SJCRH30 (cell line): ENCODE measurements at regions not wholly inside any gene's neighbourhood (a gene's known extent, or its start where the extent isn't known, plus 50 kb on each side); places are given as distances from the start of the nearest gene placed in this dataset.
A peak's percentile ranks its signal among the peaks of the same experiment; 100 is the strongest.

Experiments used
- DNase-seq, 2 experiments: peaks; one replicate each; pipeline ENCODE4 v3.0.0-alpha.2; 2015 to 2020
- H3K27ac ChIP-seq: fragments of 250-450 bp; sonication (Bioruptor Pico); 2 replicates; pipeline ENCODE4 v1.5.1; 2020; ENCODE audit warnings: mild to moderate bottlenecking, moderate library complexity
- H3K27me3 ChIP-seq: fragments of 250-450 bp; sonication (Bioruptor Pico); 2 replicates; pipeline ENCODE4 v1.5.1; 2020; ENCODE audit warnings: mild to moderate bottlenecking, moderate library complexity
- H3K36me3 ChIP-seq: fragments of 250-450 bp; sonication (Bioruptor Pico); 2 replicates; pipeline ENCODE4 v1.5.1; 2020; ENCODE audit warnings: mild to moderate bottlenecking, moderate library complexity
- H3K4me1 ChIP-seq: fragments of 250-450 bp; sonication (Bioruptor Pico); 2 replicates; pipeline ENCODE4 v1.5.1; 2020; ENCODE audit warnings: mild to moderate bottlenecking, moderate library complexity
- H3K4me3 ChIP-seq: fragments of 250-450 bp; sonication (Bioruptor Pico); 2 replicates; pipeline ENCODE4 v1.5.1; 2020; ENCODE audit warnings: mild to moderate bottlenecking, moderate library complexity
- H3K9me3 ChIP-seq: fragments of 250-450 bp; sonication (Bioruptor Pico); replicated peaks from 2 replicates; pipeline ENCODE4 v1.5.1; 2020; ENCODE audit warnings: mild to moderate bottlenecking, moderate library complexity

DNA sequence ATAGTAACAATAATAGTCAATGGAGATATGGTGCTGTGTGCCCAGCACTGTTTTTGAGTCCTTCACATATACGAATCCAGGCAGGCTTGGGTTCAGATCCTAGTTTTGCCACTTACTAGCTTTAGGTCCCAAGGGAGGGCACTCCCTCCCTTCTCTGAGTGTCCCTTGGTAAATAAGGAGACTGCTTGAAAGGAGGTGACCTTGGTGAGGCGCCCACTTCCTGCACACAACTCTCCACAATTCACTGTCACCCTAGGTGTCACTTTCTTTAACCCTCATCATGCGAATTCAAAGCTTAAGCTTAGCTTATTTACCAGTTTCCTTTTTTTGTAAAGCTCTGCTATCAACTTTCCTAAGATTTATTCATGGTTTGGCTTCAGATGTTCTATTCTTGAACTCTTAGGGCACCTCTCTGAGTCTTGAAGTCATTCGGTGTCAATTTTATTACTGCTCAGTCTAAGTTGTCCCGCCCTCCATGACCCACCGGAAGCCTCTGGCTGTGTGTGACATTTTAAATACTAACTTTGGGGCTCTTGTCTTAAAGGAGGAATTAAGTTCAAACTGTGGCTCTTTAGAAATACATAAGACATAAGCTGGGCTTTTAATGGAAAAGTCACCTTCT lies 170.7 kb upstream of the ZNF618 start:
- no peak for DNase-seq
- Histone ChIP-seq H3K27ac (no peak overlapping the region), H3K9me3 (peaks cover 7% of the 10 kb centered on the region; the same call in 1 of the 2 replicates), H3K36me3 (no peaks in the 10 kb centered on the region), H3K4me3 (no peak overlapping the region), H3K4me1 (no peaks in the 10 kb centered on the region), H3K27me3 (peaks cover 2% of the 10 kb centered on the region; the same call in 1 of the 2 replicates)

DNA sequence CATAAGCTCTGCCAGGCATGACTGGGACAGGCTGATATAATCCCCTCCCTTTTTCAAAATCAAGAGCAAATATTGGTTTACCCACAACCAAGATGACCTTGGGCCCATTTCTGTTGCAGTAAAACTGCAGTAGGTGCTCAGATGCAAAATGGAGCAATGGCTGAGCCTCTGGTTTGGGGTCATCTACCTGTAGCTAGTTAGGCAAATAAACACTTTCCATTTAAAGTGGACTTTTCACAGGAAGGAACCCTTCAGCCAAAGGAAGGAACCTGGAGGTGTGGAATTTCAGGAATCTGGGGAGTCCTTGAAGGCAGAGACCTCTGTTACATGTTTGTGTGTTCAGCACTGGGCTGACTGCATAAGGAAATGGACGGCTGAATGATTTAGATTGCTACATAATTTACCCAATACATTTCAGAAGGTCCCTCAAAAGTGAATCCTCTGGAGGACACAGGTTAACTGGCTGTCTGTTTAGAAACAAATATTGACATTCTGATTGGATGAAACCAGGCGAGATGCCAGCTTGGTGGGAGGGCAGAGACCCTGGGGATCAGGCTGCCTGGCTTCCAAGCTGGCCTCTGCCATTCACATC lies 170.1 kb upstream of the ZNF618 start:
- peaks cover 2% of the 10 kb centered on the region; the same call in 1 of the 2 replicates for H3K27me3 ChIP-seq
- H3K36me3 ChIP-seq = no peaks in the 10 kb centered on the region
- no peak overlapping the region for H3K27ac ChIP-seq
- no peaks in the 10 kb centered on the region for H3K4me1 ChIP-seq
- peaks cover 7% of the 10 kb centered on the region; the same call in 1 of the 2 replicates for H3K9me3 ChIP-seq
- no peak overlapping the region for H3K4me3 ChIP-seq
- DNase-seq = no peak

DNA sequence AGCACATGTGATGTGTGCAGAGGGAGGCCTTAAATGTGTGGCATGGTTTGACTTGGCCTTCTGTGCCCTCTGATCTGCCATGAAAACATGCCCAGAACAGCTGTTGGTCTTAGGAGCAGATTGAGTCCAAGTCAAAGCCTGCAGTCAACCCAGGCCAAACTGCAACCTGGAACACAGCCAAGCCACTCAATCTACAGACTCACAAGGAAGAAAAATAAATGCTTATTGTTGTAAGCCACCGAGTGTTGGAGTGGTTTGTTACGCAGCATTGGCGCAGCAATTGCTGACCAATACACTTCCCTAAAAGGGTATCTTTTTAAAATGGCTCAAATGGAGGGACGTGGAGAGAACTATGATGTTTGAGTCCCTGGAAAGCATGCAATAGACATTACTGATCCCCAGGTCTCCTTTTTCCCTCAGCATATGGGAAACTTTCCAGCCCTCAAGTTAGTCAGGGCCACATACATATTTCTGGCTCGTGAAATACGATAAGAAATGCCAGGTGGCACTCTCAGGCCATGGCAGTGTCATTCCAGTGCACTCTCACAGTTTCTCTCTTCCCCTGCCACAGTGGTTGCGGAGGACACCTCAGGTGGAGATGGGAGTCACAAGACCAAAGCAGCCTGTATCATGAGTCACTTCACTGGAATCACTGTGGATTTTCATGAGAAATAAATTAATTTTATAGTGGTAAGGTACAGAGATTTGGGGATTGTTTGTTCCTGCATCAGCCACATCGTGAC lies 168.0 kb upstream of the ZNF618 start:
- peaks cover 2% of the 10 kb centered on the region; the same call in 1 of the 2 replicates for H3K27me3 ChIP-seq
- peaks cover 7% of the 10 kb centered on the region; the same call in 1 of the 2 replicates for H3K9me3 ChIP-seq
- no peaks in the 10 kb centered on the region for H3K36me3 ChIP-seq
- no peaks in the 10 kb centered on the region; the same call in 1 of the 2 replicates for H3K4me1 ChIP-seq
- no peak overlapping the region for H3K4me3 ChIP-seq
- peak in 1 of 2 experiments; percentile 16 for DNase-seq
- no peak overlapping the region for H3K27ac ChIP-seq

- no peaks in the 10 kb centered on the region for H3K27me3 ChIP-seq
- H3K9me3 ChIP-seq = peaks cover 7% of the 10 kb centered on the region; the same call in 1 of the 2 replicates
- no peak overlapping the region for H3K4me3 ChIP-seq
- H3K27ac ChIP-seq = no peak overlapping the region
- DNase-seq = no peak
- no peaks in the 10 kb centered on the region for H3K36me3 ChIP-seq
- no peaks in the 10 kb centered on the region; the same call in 1 of the 2 replicates for H3K4me1 ChIP-seq
Measured at GRCh38 chr9:113708821-113709713, 167.0 kb upstream of the ZNF618 start.

GRCh38 chr9:113709721-113710120 lies 166.4 kb upstream of the ZNF618 start:
- no peaks in the 10 kb centered on the region for H3K36me3 ChIP-seq
- H3K9me3 ChIP-seq = peaks cover 7% of the 10 kb centered on the region; the same call in 1 of the 2 replicates
- no peaks in the 10 kb centered on the region; the same call in 1 of the 2 replicates for H3K4me1 ChIP-seq
- H3K27me3 ChIP-seq = no peaks in the 10 kb centered on the region
- no peak for DNase-seq
- H3K27ac ChIP-seq = no peak overlapping the region
- H3K4me3 ChIP-seq = no peak overlapping the region

- DNase-seq = no peak
- Histone ChIP-seq H3K4me3 (no peak overlapping the region), H3K9me3 (peaks cover 7% of the 10 kb centered on the region; the same call in 1 of the 2 replicates), H3K27ac (no peak overlapping the region), H3K27me3 (no peaks in the 10 kb centered on the region), H3K4me1 (no peaks in the 10 kb centered on the region; the same call in 1 of the 2 replicates), H3K36me3 (no peaks in the 10 kb centered on the region)
Measured at GRCh38 chr9:113711251-113711650, 164.9 kb upstream of the ZNF618 start.

DNA sequence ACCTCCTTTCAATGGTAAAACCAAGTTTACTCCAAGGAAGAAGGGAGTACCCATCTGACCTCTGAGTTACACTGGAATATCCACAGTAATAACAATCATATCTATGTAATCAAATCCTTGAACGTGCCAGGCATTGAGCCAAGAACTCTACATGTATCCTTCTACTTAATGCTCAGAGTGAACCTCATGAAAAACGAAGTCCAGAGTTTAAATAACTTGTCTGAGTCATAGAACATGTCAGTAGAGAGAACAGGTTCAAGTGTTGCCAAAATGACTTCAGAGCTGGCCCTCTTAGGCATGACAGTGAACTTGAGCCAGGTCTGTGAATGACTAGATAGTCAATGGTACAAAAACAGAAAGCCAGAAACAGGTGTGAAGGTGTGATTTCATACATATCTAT lies 164.1 kb upstream of the ZNF618 start:
- no peak overlapping the region for H3K4me3 ChIP-seq
- no peaks in the 10 kb centered on the region for H3K36me3 ChIP-seq
- no peak overlapping the region for H3K27ac ChIP-seq
- H3K4me1 ChIP-seq = no peaks in the 10 kb centered on the region; the same call in 1 of the 2 replicates
- no peaks in the 10 kb centered on the region for H3K27me3 ChIP-seq
- peaks cover 7% of the 10 kb centered on the region; the same call in 1 of the 2 replicates for H3K9me3 ChIP-seq
- DNase-seq = peak; percentile 16 to 48

GRCh38 chr9:113715086-113715485 lies 161.0 kb upstream of the ZNF618 start:
- Histone ChIP-seq H3K4me3 (no peak overlapping the region), H3K9me3 (no peaks in the 10 kb centered on the region), H3K27me3 (no peaks in the 10 kb centered on the region), H3K27ac (no peak overlapping the region), H3K4me1 (no peaks in the 10 kb centered on the region; the same call in 1 of the 2 replicates), H3K36me3 (no peaks in the 10 kb centered on the region)
- no peak for DNase-seq

- Histone ChIP-seq H3K36me3 (no peaks in the 10 kb centered on the region), H3K27me3 (no peaks in the 10 kb centered on the region; the same call in 1 of the 2 replicates), H3K4me1 (no peaks in the 10 kb centered on the region), H3K9me3 (0 out of 2 replicates have a peak, but pooled peaks cover 4% of the 10 kb centered on the region), H3K4me3 (no peak overlapping the region), H3K27ac (no peak overlapping the region)
- no peak for DNase-seq
Measured at GRCh38 chr9:113719919-113720318, 156.2 kb upstream of the ZNF618 start.

DNA sequence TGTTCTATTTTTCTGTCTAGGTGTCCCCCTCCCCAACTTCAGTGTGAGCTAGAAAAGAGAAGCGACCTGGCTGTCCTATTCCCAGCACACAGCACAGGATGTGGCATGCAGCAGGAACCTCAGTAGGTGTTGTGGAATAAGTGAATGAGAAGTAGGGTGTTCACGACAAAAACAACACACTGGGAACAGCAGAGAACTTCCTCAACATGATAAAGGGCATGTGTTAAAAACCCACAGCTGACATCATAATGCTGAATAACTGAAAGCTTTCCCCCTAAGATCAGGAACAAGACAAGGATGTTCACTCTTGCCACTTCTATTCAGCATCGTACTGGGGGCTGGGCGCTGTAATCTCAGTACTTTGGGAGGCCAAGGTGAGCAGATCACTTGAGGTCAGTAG lies 155.6 kb upstream of the ZNF618 start:
- Histone ChIP-seq H3K36me3 (no peaks in the 10 kb centered on the region), H3K27ac (no peak overlapping the region), H3K4me3 (no peak overlapping the region), H3K9me3 (0 out of 2 replicates have a peak, but pooled peaks cover 4% of the 10 kb centered on the region), H3K27me3 (no peaks in the 10 kb centered on the region; the same call in 1 of the 2 replicates), H3K4me1 (no peaks in the 10 kb centered on the region)
- DNase-seq = no peak

- Histone ChIP-seq H3K27me3 (no peaks in the 10 kb centered on the region; the same call in none of the 2 replicates), H3K36me3 (no peaks in the 10 kb centered on the region), H3K27ac (no peak overlapping the region), H3K4me3 (no peak overlapping the region), H3K9me3 (0 out of 2 replicates have a peak, but pooled peaks cover 4% of the 10 kb centered on the region), H3K4me1 (no peaks in the 10 kb centered on the region)
- no peak for DNase-seq
Measured at GRCh38 chr9:113721856-113722255, 154.3 kb upstream of the ZNF618 start.

- peaks cover 7% of the 10 kb centered on the region; the same call in 1 of the 2 replicates for H3K9me3 ChIP-seq
- H3K4me1 ChIP-seq = no peaks in the 10 kb centered on the region
- H3K36me3 ChIP-seq = no peaks in the 10 kb centered on the region
- H3K27ac ChIP-seq = no peak overlapping the region
- no peak overlapping the region for H3K4me3 ChIP-seq
- H3K27me3 ChIP-seq = no peaks in the 10 kb centered on the region; the same call in none of the 2 replicates
- DNase-seq = no peak
Measured at GRCh38 chr9:113724202-113724601, 151.9 kb upstream of the ZNF618 start.

- H3K4me3 ChIP-seq = no peak overlapping the region
- H3K36me3 ChIP-seq = no peaks in the 10 kb centered on the region
- no peaks in the 10 kb centered on the region for H3K4me1 ChIP-seq
- no peaks in the 10 kb centered on the region; the same call in none of the 2 replicates for H3K27me3 ChIP-seq
- H3K9me3 ChIP-seq = peaks cover 10% of the 10 kb centered on the region
- no peak for DNase-seq
- H3K27ac ChIP-seq = no peak overlapping the region
Measured at GRCh38 chr9:113728989-113729388, 147.1 kb upstream of the ZNF618 start.

DNA sequence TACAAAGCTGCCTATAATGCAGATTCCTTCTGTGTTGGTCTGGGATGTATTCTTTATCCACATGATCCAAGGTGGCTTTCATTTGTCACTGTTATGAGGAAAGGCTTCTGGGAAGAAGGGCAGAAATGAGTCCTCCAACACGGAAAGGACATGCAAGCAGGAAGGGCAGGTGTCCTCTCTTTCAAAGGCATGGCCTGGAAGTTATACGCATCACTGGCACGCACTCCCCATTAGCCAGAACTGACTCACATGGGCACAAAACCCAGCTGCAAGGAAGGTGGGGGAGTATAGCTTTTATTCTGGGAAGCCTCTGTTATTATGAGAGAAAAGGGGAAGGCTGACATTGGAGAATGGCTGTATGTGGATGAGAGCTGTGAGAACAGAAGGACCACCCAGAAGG lies 141.3 kb upstream of the ZNF618 start:
- H3K4me3 ChIP-seq = no peak overlapping the region
- no peaks in the 10 kb centered on the region for H3K27me3 ChIP-seq
- H3K36me3 ChIP-seq = no peaks in the 10 kb centered on the region
- H3K9me3 ChIP-seq = peaks cover 7% of the 10 kb centered on the region; the same call in 1 of the 2 replicates
- DNase-seq = no peak
- H3K27ac ChIP-seq = no peak overlapping the region
- no peaks in the 10 kb centered on the region for H3K4me1 ChIP-seq
